G401 (cell line): ENCODE measurements at regions not wholly inside any gene's neighbourhood (a gene's known extent, or its start where the extent isn't known, plus 50 kb on each side); places are given as distances from the start of the nearest gene placed in this dataset.
"Not testable (repeated sequence)": the region's sequence is repeated elsewhere in the genome, so short reads cannot be mapped to it uniquely, and the experiment has no call there.

ENCODE experiments used
- DNase-seq: peaks from one replicate; pipeline ENCODE4 v3.0.0-alpha.2; 2015; ENCODE audit warnings: low spot score
- in situ Hi-C: cut with HindIII; loops from 2 replicates; pipeline ENCODE4 v1.10.0; 2016; ENCODE audit warnings: low sequenced_read_pairs, mixed read lengths

- DNase-seq, result no peak
- in situ Hi-C loops, result no loop called here
Observed at GRCh38 chr2:236345081-236345714, 81.0 kb upstream of the ASB18 start.

DNA sequence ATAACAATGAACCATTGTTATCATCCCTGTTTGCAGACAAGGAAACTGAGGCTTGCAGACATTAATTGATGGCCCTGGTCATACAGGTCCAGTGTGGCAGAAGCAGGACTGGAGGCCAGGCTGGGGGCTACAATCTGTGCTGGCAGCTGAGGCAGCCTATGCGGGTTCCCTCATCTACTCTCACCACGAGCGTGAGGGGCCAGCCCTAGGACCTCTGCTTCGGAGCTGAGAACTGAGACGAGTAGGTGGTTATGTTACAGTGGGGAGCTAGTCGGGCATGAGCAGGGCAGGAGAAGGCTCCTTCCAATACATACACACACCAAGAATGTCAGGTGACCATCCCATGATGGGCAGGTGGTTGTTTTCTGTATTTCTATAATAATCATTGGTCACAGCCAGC is 82.2 kb upstream of the ASB18 start:
- no peak for DNase-seq
- in situ Hi-C loops, result no loop called here

DNA sequence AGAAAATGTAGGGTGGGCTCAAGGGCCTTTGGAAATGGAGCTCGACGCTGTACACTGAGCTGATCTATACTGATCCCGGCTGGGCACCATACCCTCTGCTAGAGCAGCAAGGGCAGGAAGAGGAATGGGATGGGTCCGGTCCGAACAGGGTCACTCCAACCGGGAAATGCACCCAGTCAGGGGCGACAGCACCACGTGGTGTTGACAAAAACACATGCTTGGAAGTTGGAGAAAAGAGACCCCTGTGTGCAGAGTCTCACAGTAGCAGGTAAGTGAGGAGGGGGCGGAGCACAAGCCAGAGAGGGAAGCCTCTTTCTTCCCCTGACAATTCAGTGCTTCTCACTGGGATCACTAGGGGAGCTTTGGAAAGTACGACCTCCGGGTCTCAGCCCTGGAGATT is 84.1 kb upstream of the ASB18 start:
- in situ Hi-C loops, result no loop called here
- DNase-seq, result no peak

GRCh38 chr2:236348976-236349375 is 84.8 kb upstream of the ASB18 start:
- no peak for DNase-seq
- in situ Hi-C loops, result no loop called here

DNA sequence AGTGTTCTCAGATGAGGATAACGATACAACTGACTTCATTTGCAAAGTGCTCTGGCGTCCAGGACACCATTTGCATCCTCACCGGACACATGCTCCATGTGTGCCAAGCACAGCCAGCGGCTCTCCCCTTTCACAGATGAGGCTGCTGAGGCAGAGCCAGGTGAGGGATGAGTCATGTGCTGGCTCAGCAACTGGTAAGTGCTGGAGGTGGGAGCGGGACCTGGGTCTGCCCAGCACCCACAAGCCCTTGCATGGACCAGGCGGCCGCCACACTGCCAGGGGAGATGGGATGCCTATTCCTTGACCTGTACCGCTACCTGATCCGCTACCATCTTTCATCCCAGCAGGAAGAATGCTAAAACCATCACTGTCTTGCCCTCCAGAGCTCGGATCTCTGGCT is 86.2 kb upstream of the ASB18 start:
- in situ Hi-C loops, result no loop called here
- no peak for DNase-seq

GRCh38 chr2:236351966-236352525 is 87.8 kb upstream of the ASB18 start:
- no peak for DNase-seq

GRCh38 chr2:236352761-236353593 is 88.8 kb upstream of the ASB18 start:
- in situ Hi-C loops, result no loop called here

More at GRCh38 chr2:236351966-236352525, 87.8 kb upstream of the ASB18 start:
- in situ Hi-C loops, result no loop called here

GRCh38 chr2:236353594-236353942 is 89.4 kb upstream of the ASB18 start:
- no peak for DNase-seq
- in situ Hi-C loops, result no loop called here

More at GRCh38 chr2:236352761-236353593, 88.8 kb upstream of the ASB18 start:
- peak; percentile 81 for DNase-seq

DNA sequence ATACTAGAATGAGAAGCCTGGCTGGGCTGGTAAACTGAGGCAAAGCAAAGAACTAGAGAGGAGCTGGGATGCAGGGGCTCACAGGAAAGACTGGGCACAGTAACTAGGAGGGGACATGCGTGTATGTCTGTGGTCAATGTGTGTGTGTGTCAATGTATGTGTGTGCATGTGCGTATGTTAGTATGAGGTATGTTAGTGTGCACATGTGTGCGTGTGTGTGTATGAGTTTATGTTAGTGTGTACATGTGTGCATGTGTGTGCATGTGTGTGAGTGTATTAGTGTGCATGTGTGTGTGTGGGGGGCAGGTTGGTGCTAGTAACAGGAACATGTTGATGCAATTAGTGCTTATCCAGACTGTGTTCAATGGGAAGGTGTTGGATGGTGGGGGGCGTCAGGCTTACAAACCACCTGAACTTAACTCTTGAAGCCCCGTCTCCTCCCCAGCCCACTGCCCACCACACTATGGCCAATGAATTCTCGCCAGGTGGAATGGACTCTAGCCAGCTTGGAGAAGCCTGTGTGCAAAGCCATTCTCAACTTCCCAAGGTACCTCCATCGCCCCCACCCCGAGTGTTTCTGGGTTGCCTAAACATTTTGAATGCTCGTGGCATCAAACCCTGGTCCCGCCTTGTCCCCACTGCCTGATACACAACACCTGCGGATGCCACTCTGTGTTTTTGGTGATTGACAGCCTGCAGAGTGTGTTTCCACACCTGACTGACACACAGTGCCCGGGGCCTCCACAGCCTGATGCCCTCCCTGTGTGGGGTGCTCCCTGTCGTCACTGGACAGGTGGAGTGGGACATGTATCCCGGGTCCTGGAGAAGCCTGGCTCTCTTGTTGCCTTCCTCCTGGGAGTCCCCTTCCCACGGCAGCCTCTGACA is 90.1 kb upstream of the ASB18 start:
- in situ Hi-C loops, result no loop called here
- DNase-seq, result no peak

GRCh38 chr2:236354973-236355595 is 90.9 kb upstream of the ASB18 start:
- DNase-seq, result no peak
- in situ Hi-C loops, result no loop called here

GRCh38 chr2:236355911-236356310 is 91.7 kb upstream of the ASB18 start:
- no peak for DNase-seq
- in situ Hi-C loops, result no loop called here

DNA sequence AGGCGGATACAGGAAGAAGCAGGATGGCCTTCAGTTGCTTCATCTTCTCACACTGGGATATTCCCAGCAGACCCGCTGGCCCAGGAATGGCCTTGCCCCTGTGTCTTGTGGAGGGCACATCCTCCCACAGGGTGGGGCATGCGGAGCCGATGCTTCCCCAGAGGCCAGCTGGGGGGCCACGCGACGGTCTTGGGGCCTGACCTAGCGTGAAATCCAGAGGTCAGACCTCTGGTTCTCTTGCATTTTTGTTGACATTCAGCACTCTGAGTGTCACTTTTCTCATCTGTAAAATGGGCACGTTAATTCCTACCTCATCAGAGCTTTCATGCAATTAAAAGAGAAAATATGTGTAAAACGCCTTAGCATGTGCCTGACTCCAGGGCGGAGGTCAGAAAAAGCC is 92.1 kb upstream of the ASB18 start:
- DNase-seq, in situ Hi-C loops: not testable (repeated sequence)

DNA sequence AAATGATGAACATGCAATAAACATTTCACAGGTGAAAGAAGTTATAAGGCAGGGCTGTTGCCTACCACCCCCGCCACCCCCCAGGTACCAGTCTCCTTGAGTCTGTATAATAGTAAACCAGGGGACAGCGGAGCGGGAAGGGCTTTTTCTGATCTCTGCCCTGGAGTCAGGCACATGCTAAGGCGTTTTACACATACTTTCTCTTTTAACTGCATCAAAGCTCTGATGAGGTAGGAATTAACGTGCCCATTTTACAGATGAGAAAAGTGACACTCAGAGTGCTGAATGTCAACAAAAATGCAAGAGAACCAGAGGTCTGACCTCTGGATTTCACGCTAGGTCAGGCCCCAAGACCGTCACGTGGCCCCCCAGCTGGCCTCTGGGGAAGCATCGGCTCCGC is 94.3 kb upstream of the ASB18 start:
- DNase-seq, in situ Hi-C loops: not testable (repeated sequence)

- DNase-seq, result no peak
- in situ Hi-C loops, result no loop called here
Observed at GRCh38 chr2:236359426-236360045, 95.3 kb upstream of the ASB18 start.

DNA sequence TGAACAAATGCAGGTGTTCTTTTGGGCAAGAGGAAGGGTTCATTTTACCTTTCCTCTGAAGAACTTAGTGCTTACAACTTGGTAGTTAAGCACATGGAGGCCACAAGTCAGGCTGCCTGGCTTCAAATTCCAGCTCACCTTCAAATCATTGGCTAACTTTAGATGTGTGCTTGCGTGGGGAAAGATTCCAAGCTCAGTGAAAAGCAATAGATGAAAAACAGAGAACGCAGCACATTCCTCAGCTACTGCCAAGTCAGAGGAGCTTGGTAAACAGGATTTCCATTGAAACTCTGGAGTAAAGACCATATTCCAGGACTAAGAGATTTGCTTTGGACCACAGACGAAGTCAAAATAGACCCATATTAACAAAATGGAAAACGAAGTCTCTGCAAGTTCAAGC is 96.3 kb upstream of the ASB18 start:
- in situ Hi-C loops, result no loop called here

DNA sequence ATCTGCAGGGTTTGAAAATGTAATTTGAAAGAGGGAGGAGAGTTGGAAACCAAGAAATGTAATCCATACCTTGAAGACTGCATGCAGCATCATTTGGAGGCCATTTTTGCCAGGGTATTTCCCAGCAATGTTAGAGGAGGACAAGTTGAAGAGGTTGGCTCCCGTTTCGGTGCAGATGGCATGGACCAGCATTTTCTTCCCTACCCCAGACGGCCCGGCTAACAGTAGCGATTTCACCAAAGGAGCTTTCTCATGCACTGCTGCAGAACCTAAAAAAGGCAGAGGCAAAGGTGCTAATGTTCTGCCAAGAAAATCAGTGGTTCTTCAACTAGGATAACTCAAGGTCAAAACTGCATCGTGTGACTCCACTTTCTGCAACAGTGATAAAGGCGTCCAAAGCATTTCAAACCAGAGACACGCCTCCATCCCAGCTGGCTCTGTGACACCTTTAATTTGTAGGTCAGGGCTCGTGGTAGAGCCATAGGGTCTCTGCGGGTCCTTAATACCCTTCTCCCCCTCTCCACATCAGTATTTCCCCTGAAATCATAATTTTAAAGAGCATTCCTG is 99.6 kb upstream of the ASB18 start:
- in situ Hi-C loops, result no loop called here
- DNase-seq, result peak; percentile 42

More for the DNA sequence above, 96.3 kb upstream of the ASB18 start:
- no peak for DNase-seq

- no peak for DNase-seq
- in situ Hi-C loops, result no loop called here
Observed at GRCh38 chr2:236365258-236366048, 101.2 kb upstream of the ASB18 start.

- in situ Hi-C loops, result no loop called here
Observed at GRCh38 chr2:236366049-236366387, 101.8 kb upstream of the ASB18 start.

More at GRCh38 chr2:236366049-236366387, 101.8 kb upstream of the ASB18 start:
- DNase-seq, result no peak
